HL-60 (cell line): ENCODE measurements at regions not wholly inside any gene's neighbourhood (a gene's known extent, or its start where the extent isn't known, plus 50 kb on each side); places are given as distances from the start of the nearest gene placed in this dataset.

Experiments
- DNase-seq, 2 experiments: peaks; one replicate each; pipeline ENCODE4 v3.0.0-alpha.2; 2010 to 2020; ENCODE audit warnings: low read depth in 1 of 2, low spot score in 1 of 2
- H3K27ac ChIP-seq: fragments of 250-450 bp; sonication (Bioruptor Pico); replicated peaks from 2 replicates; pipeline ENCODE4 v1.5.1; 2020; ENCODE audit warnings: mild to moderate bottlenecking, moderate library complexity
- H3K27me3 ChIP-seq: fragments of 250-450 bp; sonication (Bioruptor Pico); 2 replicates; pipeline ENCODE4 v1.5.1; 2021; ENCODE audit warnings: mild to moderate bottlenecking, moderate library complexity; ENCODE audit not compliant: insufficient read depth, poor library complexity, severe bottlenecking
- H3K4me3 ChIP-seq: replicated peaks from 2 replicates; pipeline ENCODE4 v1.5.1; 2011; ENCODE audit warnings: mild to moderate bottlenecking, control low read depth, low read length; ENCODE audit not compliant: insufficient read depth
- GABPA ChIP-seq: IDR thresholded peaks from 2 replicates; pipeline ENCODE4 v1.6.1; 2012; ENCODE audit warnings: low read depth
- POLR2AphosphoS5 ChIP-seq: IDR thresholded peaks from 2 replicates; pipeline ENCODE4 v1.6.1; 2012; ENCODE audit warnings: low read depth
- SPI1 ChIP-seq: IDR thresholded peaks from 2 replicates; pipeline ENCODE4 v1.6.1; 2012; ENCODE audit warnings: low read depth, mild to moderate bottlenecking, borderline replicate concordance
- TF ChIP-seq, protein P1 (sequence below): IDR thresholded peaks from 2 replicates; pipeline ENCODE4 v1.6.1; 2012; ENCODE audit warnings: low read depth; ENCODE audit not compliant: insufficient replicate concordance
- TF ChIP-seq, protein P2 (sequence below): IDR thresholded peaks from one replicate; pipeline ENCODE4 v1.5.1; 2011; ENCODE audit warnings: low read length, control low read depth, inconsistent platforms; ENCODE audit not compliant: insufficient read depth

DNA sequence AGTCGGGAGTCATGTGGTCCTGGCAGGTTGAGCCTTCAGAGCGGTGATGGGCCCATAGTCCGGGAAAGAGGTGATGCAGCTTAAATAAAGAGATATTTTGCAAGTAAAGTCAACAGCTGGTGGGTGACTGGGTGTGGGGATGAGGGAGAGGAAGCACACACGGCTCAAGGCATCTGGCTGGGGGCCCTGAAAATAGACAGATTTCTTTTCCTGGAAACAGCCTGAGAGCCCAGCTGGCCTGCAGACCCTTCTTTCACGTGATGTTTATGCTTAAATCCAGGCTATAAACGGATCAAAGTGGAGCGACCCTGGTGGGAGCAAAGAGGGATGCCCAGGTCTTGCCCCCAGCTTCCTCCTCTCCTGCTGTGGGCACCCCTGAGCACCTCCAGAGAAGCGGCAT is 149.1 kb downstream of the TEX36 start:
- Histone ChIP-seq H3K4me3 (no peak overlapping the region), H3K27ac (no peak overlapping the region), H3K27me3 (no peaks in the 10 kb centered on the region)
- DNase-seq, result no peak
- TF ChIP-seq SPI1 (no peak), POLR2AphosphoS5 (no peak), GABPA (no peak)
- TF ChIP-seq, protein P1, sequence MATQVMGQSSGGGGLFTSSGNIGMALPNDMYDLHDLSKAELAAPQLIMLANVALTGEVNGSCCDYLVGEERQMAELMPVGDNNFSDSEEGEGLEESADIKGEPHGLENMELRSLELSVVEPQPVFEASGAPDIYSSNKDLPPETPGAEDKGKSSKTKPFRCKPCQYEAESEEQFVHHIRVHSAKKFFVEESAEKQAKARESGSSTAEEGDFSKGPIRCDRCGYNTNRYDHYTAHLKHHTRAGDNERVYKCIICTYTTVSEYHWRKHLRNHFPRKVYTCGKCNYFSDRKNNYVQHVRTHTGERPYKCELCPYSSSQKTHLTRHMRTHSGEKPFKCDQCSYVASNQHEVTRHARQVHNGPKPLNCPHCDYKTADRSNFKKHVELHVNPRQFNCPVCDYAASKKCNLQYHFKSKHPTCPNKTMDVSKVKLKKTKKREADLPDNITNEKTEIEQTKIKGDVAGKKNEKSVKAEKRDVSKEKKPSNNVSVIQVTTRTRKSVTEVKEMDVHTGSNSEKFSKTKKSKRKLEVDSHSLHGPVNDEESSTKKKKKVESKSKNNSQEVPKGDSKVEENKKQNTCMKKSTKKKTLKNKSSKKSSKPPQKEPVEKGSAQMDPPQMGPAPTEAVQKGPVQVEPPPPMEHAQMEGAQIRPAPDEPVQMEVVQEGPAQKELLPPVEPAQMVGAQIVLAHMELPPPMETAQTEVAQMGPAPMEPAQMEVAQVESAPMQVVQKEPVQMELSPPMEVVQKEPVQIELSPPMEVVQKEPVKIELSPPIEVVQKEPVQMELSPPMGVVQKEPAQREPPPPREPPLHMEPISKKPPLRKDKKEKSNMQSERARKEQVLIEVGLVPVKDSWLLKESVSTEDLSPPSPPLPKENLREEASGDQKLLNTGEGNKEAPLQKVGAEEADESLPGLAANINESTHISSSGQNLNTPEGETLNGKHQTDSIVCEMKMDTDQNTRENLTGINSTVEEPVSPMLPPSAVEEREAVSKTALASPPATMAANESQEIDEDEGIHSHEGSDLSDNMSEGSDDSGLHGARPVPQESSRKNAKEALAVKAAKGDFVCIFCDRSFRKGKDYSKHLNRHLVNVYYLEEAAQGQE, result no peak
- TF ChIP-seq, protein P2, sequence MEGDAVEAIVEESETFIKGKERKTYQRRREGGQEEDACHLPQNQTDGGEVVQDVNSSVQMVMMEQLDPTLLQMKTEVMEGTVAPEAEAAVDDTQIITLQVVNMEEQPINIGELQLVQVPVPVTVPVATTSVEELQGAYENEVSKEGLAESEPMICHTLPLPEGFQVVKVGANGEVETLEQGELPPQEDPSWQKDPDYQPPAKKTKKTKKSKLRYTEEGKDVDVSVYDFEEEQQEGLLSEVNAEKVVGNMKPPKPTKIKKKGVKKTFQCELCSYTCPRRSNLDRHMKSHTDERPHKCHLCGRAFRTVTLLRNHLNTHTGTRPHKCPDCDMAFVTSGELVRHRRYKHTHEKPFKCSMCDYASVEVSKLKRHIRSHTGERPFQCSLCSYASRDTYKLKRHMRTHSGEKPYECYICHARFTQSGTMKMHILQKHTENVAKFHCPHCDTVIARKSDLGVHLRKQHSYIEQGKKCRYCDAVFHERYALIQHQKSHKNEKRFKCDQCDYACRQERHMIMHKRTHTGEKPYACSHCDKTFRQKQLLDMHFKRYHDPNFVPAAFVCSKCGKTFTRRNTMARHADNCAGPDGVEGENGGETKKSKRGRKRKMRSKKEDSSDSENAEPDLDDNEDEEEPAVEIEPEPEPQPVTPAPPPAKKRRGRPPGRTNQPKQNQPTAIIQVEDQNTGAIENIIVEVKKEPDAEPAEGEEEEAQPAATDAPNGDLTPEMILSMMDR, result no peak

DNA sequence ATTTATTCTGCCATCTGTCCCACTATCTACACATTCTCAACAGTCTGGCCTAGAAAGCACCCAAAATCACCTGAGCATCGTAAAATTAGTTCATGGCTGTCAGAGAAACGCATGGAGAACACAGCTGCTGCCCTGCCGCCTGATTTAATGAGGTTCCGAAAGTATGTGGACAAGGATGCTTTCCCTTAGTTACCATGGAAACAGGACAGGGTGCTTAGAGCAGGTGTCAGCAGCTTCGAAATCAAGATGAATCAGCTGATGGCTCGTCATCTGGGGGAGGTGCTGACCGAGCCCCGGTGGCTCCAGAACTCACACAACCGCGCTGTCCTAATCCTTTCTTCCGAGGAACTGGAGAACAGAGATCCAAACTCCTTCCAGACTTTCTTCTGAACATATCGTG is 151.5 kb downstream of the TEX36 start:
- TF ChIP-seq, protein P2, result no peak
- TF ChIP-seq SPI1 (no peak), POLR2AphosphoS5 (no peak), GABPA (no peak)
- TF ChIP-seq, protein P1, result no peak
- DNase-seq, result no peak
- H3K27me3 ChIP-seq, result no peaks in the 10 kb centered on the region

DNA sequence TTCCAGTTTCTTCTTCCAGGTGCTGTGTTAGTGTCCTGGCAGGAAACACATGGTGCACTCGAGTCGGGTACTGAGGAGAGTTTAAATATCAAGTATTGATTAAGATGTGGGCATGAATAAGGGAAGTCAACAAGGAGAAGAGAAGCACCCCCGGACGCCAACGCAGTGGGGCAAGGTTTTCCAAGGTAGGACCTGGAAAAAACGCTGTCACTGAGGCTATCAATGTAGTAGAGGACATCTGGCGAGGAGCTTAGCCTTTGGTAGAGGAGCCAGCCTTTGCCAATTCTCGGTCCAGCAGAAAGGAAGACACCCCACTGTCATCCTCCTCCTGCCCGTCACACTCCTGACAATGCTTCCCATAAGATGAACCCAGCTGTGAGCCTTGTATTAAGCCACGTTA is 159.6 kb downstream of the TEX36 start:
- Histone ChIP-seq H3K27ac (no peak overlapping the region), H3K4me3 (no peak overlapping the region), H3K27me3 (no peaks in the 10 kb centered on the region)
- TF ChIP-seq POLR2AphosphoS5 (no peak), SPI1 (no peak), GABPA (no peak)
- TF ChIP-seq, protein P2, result no peak
- TF ChIP-seq, protein P1, result no peak
- DNase-seq, result no peak

More for the DNA sequence above, 151.5 kb downstream of the TEX36 start:
- Histone ChIP-seq H3K4me3 (no peak overlapping the region), H3K27ac (no peak overlapping the region)
